HG03565 (cell line): ENCODE measurements at regions not wholly inside any gene's neighbourhood (a gene's known extent, or its start where the extent isn't known, plus 50 kb on each side); places are given as distances from the start of the nearest gene placed in this dataset.
"Not testable (repeated sequence)": the region's sequence is repeated elsewhere in the genome, so short reads cannot be mapped to it uniquely, and the experiment has no call there.

Experiments used
- ATAC-seq: cut with Tn5 transposase; IDR thresholded peaks from one replicate; pipeline ENCODE4 v1.9.1; 2021; ENCODE audit warnings: mild to moderate bottlenecking, moderate library complexity; ENCODE audit not compliant: unreplicated experiment

- ATAC-seq = no peak
Measured at GRCh38 chr1:233435622-233436021, 108.1 kb downstream of the MAP3K21 start.

DNA sequence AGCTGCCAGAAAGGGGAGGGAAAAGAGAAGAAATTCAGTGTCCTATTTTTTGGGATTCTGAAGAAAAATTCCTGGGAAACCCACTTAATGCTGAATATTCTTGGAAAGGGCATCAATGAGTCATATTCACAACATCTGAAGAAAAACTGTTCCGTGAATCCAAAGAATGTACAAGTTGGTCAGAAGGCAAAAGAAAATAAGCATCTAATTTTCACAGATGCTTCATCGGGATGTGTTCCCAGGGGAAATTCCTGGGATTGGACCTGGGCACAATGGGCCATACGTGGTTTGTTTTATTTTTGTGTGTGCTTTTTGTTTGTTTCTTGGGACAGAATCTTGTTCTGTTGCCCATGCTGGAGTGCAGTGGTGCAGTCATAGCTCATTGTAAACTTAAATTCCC lies 112.2 kb downstream of the MAP3K21 start:
- ATAC-seq = no peak

GRCh38 chr1:233440951-233441401 lies 113.5 kb downstream of the MAP3K21 start:
- no peak for ATAC-seq

- no peak for ATAC-seq
Measured at GRCh38 chr1:233442026-233442780, 114.7 kb downstream of the MAP3K21 start.

- no peak for ATAC-seq
Measured at GRCh38 chr1:233443040-233443760, 115.7 kb downstream of the MAP3K21 start.

DNA sequence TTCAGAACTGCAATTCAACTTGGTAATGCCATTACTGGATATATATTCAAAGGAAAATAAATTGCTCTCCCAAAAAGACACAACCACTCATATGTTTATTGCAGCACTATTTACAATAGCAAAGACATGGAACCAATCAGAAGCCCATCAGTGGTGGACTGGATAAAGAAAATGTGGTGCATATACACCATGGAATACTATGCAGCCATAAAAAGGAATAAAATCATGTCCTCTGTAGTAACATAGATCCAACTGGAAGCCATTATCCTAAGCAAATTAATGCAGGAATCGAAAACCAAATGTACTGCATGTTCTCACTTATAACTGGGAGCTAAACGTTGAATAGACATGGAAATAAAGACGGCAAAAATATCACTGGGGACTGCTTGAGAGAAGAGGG lies 117.0 kb downstream of the MAP3K21 start:
- no peak for ATAC-seq

DNA sequence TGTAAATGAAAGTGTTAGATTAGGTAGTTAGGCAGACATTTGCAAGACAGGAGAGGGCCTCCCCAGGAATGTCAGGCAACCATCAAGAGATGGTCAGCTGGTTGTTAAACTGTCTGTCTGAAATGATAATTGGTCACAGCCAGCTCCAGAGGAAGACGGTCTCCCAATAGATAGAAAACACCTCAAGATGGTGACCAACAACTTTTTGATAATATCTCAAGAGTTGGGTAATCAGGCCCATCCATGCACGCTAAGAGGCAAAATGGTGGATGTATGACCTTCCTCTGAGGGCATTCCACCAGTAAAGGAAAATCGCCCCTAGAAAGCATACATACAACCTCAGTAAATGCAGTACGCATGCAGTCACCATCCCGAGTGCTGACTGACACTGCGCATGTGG lies 118.2 kb downstream of the MAP3K21 start:
- ATAC-seq = no peak

GRCh38 chr1:233446935-233447334 lies 119.4 kb downstream of the MAP3K21 start:
- no peak for ATAC-seq

GRCh38 chr1:233448109-233448689 lies 120.7 kb downstream of the MAP3K21 start:
- no peak for ATAC-seq

- no peak for ATAC-seq
Measured at GRCh38 chr1:233452724-233453123, 125.2 kb downstream of the MAP3K21 start.

DNA sequence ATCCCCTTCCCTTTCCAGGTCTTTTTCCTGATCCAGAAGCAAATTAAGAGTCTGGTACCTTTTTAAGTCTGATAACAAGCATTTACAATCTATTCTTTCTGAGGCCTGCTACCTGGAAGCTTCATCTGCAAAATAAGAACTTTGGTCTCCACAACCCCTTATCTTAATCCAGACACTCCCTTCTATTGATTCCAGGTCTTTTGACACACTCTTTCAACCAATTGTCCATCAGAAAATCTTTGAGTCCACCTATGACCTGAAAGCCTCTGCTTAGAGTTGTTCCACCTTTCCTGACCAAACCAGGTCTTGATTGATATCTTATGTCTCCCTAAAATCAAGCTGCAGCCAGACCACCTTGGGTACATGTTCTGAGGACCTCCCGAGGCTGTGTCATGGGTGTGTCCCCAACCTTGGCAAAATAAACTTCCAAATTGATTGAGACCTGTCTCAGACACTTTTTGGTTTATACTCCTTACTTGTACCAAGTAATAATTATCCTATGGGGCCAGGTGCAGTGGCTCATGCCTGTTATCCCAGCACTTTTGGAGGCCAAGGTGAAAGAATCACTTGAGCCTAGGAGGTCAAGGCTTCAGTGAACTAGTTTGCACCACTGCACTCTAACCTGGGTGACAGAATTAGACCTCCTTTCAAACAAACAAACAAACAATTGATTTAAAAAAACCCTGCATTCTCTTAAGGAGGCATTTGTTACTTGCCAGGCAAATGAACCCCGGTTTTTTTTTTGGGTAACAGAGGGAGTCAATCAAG lies 126.1 kb downstream of the MAP3K21 start:
- ATAC-seq = no peak

- ATAC-seq = peak; percentile 52
Measured at GRCh38 chr1:233459470-233459945, 132.0 kb downstream of the MAP3K21 start.

- ATAC-seq = peak; percentile 18
Measured at GRCh38 chr1:233459968-233460367, 132.4 kb downstream of the MAP3K21 start.

DNA sequence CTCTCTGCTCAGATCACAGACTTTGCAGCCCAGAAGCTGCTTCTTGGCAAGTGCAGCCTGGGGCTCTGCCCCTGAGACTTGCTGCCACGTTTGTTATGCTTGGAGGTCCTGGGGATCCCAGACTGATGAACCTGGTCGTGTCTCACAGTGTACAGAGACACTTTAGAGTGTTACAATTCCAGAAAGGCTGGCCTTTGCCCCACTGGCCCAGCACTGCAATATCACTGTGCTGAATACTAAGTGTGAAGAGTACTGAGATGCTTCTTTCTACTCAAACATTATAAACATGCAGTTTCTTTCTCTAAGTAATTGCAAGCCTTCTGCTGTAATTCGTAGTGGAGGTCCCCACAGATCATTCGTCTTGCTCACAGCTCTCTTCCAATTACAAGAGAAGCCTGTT lies 133.2 kb downstream of the MAP3K21 start:
- no peak for ATAC-seq

- no peak for ATAC-seq
Measured at GRCh38 chr1:233461847-233462246, 134.3 kb downstream of the MAP3K21 start.

DNA sequence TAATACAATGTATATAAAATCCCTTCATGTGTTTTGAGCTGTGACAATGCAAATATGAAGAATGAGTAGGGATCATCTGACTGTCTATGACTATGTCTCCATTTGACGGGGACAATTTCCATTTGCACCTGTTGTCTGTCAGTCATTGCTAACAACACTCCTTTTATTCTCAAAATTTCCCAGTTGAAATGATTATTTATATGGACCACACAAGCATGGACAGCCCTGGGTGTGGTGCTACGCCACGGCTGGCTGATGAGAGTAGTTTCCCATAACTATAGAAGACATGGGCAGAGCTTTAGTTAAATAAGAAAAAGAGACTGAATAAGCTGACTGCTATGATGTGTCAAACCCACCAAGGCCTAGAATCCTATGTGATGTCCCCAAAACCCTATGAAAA lies 135.8 kb downstream of the MAP3K21 start:
- ATAC-seq = no peak

DNA sequence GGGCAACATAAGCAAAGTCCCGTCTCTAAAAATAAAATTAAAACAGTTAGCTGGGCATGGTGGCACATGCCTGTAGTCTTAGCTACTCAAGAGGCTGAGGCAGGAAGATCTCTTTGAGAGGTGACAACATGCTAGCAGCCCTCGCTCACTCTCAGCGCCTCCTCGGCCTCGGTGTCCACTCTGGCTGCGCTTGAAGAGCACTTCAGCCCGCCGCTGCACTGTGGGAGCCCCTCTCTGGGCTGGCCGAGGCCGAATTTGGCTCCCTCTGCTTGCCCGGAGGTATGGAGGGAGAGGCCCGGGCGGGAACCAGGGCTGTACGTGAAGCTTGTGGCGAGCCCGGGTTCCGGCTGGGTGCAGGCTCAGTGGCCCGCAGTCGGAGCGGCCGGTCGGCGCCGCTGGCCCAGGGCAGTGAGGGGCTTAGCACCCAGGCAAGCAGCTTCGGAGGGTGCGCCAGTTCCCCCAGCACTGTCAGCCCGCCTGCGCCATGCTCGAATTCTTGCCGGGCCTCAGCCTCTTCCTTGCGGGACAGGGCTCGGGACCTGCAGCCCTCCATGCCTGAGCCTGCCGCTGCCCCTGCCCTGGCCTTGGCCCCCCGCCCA lies 138.3 kb downstream of the MAP3K21 start:
- no peak for ATAC-seq

DNA sequence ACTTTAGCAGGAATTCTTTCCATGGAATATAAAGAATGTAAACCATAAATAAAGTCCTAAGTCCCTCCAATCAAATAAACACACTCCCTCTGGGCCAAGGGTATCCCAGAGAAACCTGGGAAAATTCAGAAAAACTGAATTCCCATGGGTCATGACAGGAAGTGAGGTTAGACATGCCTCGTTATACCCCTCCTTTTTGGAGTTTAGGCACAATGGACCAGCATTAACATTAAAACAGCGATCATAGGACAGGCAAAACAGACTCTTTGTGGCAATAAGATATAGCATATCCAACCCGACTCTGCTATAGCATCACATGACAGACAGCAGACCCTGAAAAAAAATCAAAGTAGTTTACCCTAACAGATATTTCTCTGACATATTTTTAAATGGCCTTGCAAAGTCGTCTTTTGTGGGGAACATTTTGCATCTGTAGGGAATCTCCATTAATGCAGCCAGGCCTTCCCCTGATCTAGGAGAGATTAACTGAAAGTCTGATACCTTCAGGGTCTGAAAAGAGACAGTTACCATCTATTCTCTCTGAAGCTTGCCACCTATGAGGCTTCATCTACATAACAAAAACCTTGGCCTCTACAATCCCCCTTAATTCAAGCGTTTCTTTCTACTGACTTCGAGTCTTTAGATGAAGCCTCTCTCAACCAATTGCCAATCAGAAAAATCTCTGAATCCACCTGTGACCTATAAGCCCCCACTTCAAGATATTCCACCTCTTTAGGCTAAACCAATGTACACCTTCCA lies 143.0 kb upstream of the KCNK1 start:
- ATAC-seq = no peak

GRCh38 chr1:233471851-233472250 lies 142.1 kb upstream of the KCNK1 start:
- ATAC-seq = not testable (repeated sequence)

DNA sequence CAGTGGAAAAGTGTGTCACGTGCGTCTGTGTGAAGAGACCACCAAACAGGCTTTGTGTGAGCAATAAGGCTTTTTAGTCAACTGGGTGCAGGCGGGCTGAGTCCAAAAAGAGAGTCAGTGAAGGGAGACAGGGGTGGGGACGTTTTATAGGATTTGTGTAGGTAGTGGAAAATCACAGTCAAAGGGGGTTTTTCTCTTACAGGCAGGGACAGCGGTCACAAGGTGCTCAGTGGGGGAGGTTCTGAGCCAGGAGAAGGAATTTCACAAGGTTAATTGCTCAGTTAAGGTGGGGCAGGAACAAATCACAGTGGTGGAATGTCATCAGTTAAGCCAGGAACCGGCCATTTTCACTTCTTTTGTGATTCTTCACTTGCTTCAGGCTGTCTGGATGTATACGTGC lies 141.1 kb upstream of the KCNK1 start:
- ATAC-seq = not testable (repeated sequence)
